Prostate gland (tissue), 2 donors: ENCODE measurements at regions not wholly inside any gene's neighbourhood (a gene's known extent, or its start where the extent isn't known, plus 50 kb on each side); places are given as distances from the start of the nearest gene placed in this dataset.

ENCODE experiments used
- DNase-seq: peaks from one replicate; pipeline ENCODE4 v3.0.0-alpha.2; 2019; ENCODE audit warnings: low spot score
- H3K27ac ChIP-seq, 2 donors: fragments of 200-600 bp; sonication (generic); 2 replicates each; pipeline ENCODE4 v1.5.1; 2017 to 2019
- H3K27me3 ChIP-seq: fragments of 200-600 bp; sonication (generic); replicated peaks from 2 replicates; pipeline ENCODE4 v1.5.1; 2019; ENCODE audit not compliant: insufficient read depth
- H3K36me3 ChIP-seq, 2 donors: fragments of 200-600 bp; sonication (generic); 1 replicate in 1 of 2; 2 replicates in 1 of 2; pipeline versions ENCODE4 v1.5.1 to v1.8.1; 2017 to 2019
- H3K4me1 ChIP-seq: fragments of 200-600 bp; sonication (generic); replicated peaks from 2 replicates; pipeline ENCODE4 v1.5.1; 2019
- H3K4me3 ChIP-seq, 2 donors: fragments of 200-600 bp; sonication (generic); 2 replicates each; pipeline ENCODE4 v1.5.1; 2017 to 2019
- H3K9me3 ChIP-seq: fragments of 200-600 bp; sonication (generic); 2 replicates; pipeline ENCODE4 v1.5.1; 2017
- POLR2A ChIP-seq: fragments of 450-650 bp; IDR thresholded peaks from one replicate; pipeline ENCODE4 v1.6.1; 2016; ENCODE audit warnings: antibody characterized with exemption, mild to moderate bottlenecking
- POLR2AphosphoS5 ChIP-seq: sonication (generic); formaldehyde crosslinking; IDR thresholded peaks from one replicate; pipeline ENCODE4 v1.6.1; 2017; ENCODE audit warnings: antibody characterized with exemption
- WGBS: methylation state at CpG from one replicate; pipeline ENCODE4 v1.1.5; 2018; 5-methylcytosine and 5-hydroxymethylcytosine counted together
- intact Hi-C: fragments of 100-400 bp; cut with DNase I; formaldehyde crosslinking; loops from one replicate; pipeline ENCODE4 v1.14.2; 2022
- TF ChIP-seq, protein P1 (sequence below), 4 experiments: fragments of 200-600 bp in 2 of 4; fragments of 450-650 bp in 2 of 4; sonication (generic) in 2 of 4; IDR thresholded peaks; 1 replicate in 3 of 4; 2 replicates in 1 of 4; pipeline ENCODE4 v1.5.1; 2016 to 2019; ENCODE audit warnings: antibody characterized with exemption in 4 of 4, mild to moderate bottlenecking in 2 of 4, moderate library complexity in 2 of 4

GRCh38 chr2:83113953-83114352 is 1345.1 kb downstream of the SUCLG1 start:
- no peak for DNase-seq
- H3K27ac ChIP-seq, result no peak overlapping the region
- 93% methylated on average over 3 of the region's 3 CpGs for WGBS
- TF ChIP-seq, protein P1, sequence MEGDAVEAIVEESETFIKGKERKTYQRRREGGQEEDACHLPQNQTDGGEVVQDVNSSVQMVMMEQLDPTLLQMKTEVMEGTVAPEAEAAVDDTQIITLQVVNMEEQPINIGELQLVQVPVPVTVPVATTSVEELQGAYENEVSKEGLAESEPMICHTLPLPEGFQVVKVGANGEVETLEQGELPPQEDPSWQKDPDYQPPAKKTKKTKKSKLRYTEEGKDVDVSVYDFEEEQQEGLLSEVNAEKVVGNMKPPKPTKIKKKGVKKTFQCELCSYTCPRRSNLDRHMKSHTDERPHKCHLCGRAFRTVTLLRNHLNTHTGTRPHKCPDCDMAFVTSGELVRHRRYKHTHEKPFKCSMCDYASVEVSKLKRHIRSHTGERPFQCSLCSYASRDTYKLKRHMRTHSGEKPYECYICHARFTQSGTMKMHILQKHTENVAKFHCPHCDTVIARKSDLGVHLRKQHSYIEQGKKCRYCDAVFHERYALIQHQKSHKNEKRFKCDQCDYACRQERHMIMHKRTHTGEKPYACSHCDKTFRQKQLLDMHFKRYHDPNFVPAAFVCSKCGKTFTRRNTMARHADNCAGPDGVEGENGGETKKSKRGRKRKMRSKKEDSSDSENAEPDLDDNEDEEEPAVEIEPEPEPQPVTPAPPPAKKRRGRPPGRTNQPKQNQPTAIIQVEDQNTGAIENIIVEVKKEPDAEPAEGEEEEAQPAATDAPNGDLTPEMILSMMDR (IDR thresholded peaks at IDR 0.05), result no peak
- TF ChIP-seq POLR2AphosphoS5 (no peak), POLR2A (no peak)
- intact Hi-C loops, result no loop called here
- no peaks in the 10 kb centered on the region for H3K27me3 ChIP-seq
- H3K36me3 ChIP-seq, result no peaks in the 10 kb centered on the region
- H3K9me3 ChIP-seq, result no peaks in the 10 kb centered on the region
- no peaks in the 10 kb centered on the region for H3K4me1 ChIP-seq
- no peak overlapping the region for H3K4me3 ChIP-seq

GRCh38 chr2:83112858-83113257 is 1346.2 kb downstream of the SUCLG1 start:
- intact Hi-C loops, result no loop called here
- Histone ChIP-seq H3K27ac (no peak overlapping the region), H3K4me3 (no peak overlapping the region), H3K9me3 (no peaks in the 10 kb centered on the region), H3K27me3 (no peaks in the 10 kb centered on the region), H3K4me1 (no peaks in the 10 kb centered on the region), H3K36me3 (no peaks in the 10 kb centered on the region)
- no peak for DNase-seq
- WGBS, result 90% methylated on average over 2 of the region's 2 CpGs
- TF ChIP-seq, protein P1 (IDR thresholded peaks at IDR 0.05), result no peak
- TF ChIP-seq POLR2AphosphoS5, result no peak
- no peak for TF ChIP-seq POLR2A

GRCh38 chr2:83109284-83109683 is 1349.8 kb downstream of the SUCLG1 start:
- H3K9me3 ChIP-seq, result no peaks in the 10 kb centered on the region
- no peak overlapping the region for H3K4me3 ChIP-seq
- TF ChIP-seq POLR2AphosphoS5, result no peak
- TF ChIP-seq POLR2A, result no peak
- TF ChIP-seq, protein P1 (IDR thresholded peaks at IDR 0.05), result no peak
- H3K27me3 ChIP-seq, result no peaks in the 10 kb centered on the region
- no peaks in the 10 kb centered on the region for H3K36me3 ChIP-seq
- H3K4me1 ChIP-seq, result no peaks in the 10 kb centered on the region
- no peak overlapping the region for H3K27ac ChIP-seq
- DNase-seq, result no peak
- intact Hi-C loops, result no loop called here
- WGBS, result 67% methylated on average over 1 of the region's 1 CpG

- Histone ChIP-seq H3K9me3 (no peaks in the 10 kb centered on the region), H3K4me1 (no peaks in the 10 kb centered on the region), H3K36me3 (no peaks in the 10 kb centered on the region), H3K4me3 (no peak overlapping the region), H3K27ac (no peak overlapping the region), H3K27me3 (no peaks in the 10 kb centered on the region)
- intact Hi-C loops, result no loop called here
- TF ChIP-seq POLR2AphosphoS5 (no peak), POLR2A (no peak)
- TF ChIP-seq, protein P1 (IDR thresholded peaks at IDR 0.05), result no peak
- DNase-seq, result no peak
These were observed 1352.2 kb downstream of the SUCLG1 start for GRCh38 chr2:83106853-83107252.

- TF ChIP-seq POLR2A (no peak), POLR2AphosphoS5 (no peak)
- TF ChIP-seq, protein P1 (IDR thresholded peaks at IDR 0.05), result no peak
- intact Hi-C loops, result no loop called here
- Histone ChIP-seq H3K27me3 (no peaks in the 10 kb centered on the region), H3K9me3 (no peaks in the 10 kb centered on the region), H3K4me1 (no peaks in the 10 kb centered on the region), H3K36me3 (no peaks in the 10 kb centered on the region), H3K27ac (no peak overlapping the region), H3K4me3 (no peak overlapping the region)
- 92% methylated on average over 1 of the region's 1 CpG for WGBS
- no peak for DNase-seq
These were observed 1354.9 kb downstream of the SUCLG1 start for GRCh38 chr2:83104202-83104601.
